IMR-90 (cell line): ENCODE measurements at regions not wholly inside any gene's neighbourhood (a gene's known extent, or its start where the extent isn't known, plus 50 kb on each side); places are given as distances from the start of the nearest gene placed in this dataset.

ENCODE experiments used
- ATAC-seq: fragments of 200-7000 bp; cut with Tn5 transposase; 2 replicates; pipeline ENCODE4 v1.9.1; 2020; ENCODE audit warnings: low read depth, mild to moderate bottlenecking, moderate library complexity
- BruUV-seq: library from RNA; stranded (reverse); fragments of 400-500 nt; replicated peaks from 2 replicates; lab custom pipeline; 2021; lab: Mats Ljungman, UMichigan
- CTCF ChIA-PET: fragments of 300-600 bp; formaldehyde crosslinking; extraction: SDS; loops from one replicate; lab custom pipeline; 2021; ENCODE audit warnings: antibody characterized with exemption; lab: Yijun Ruan, JAX
- POLR2A ChIA-PET: fragments of 300-600 bp; sonication (Branson Sonifier 250); formaldehyde crosslinking; loops from one replicate; lab custom pipeline; 2022; ENCODE audit warnings: antibody characterized with exemption; ENCODE audit not compliant: unreplicated experiment; lab: Charles Lee
- DNase-seq: peaks from one replicate; pipeline ENCODE4 v3.0.0; 2013
- H2AFZ ChIP-seq: replicated peaks from 2 replicates; pipeline ENCODE3; 2013; ENCODE audit warnings: low read length, mild to moderate bottlenecking; ENCODE audit not compliant: poor library complexity
- H2AK5ac ChIP-seq: 2 replicates; pipeline ENCODE4 v1.6.1; 2013; ENCODE audit warnings: low read depth, low read length, inconsistent platforms
- H2AK9ac ChIP-seq: replicated peaks from 2 replicates; pipeline ENCODE3; 2013; ENCODE audit warnings: mild to moderate bottlenecking, low read depth, low read length, moderate library complexity; ENCODE audit not compliant: poor library complexity
- H2BK120ac ChIP-seq: 2 replicates; pipeline ENCODE4 v1.6.1; 2013; ENCODE audit warnings: low read depth, low read length, inconsistent platforms
- H2BK15ac ChIP-seq: 3 replicates; pipeline ENCODE4 v1.6.1; 2013; ENCODE audit warnings: low read depth, low read length, inconsistent platforms
- H2BK20ac ChIP-seq: 2 replicates; pipeline ENCODE4 v1.6.1; 2013; ENCODE audit warnings: low read depth, mild to moderate bottlenecking, inconsistent platforms, low read length, moderate library complexity
- H2BK5ac ChIP-seq: 2 replicates; pipeline ENCODE4 v1.6.1; 2013; ENCODE audit warnings: mild to moderate bottlenecking, low read depth, low read length, inconsistent platforms; ENCODE audit not compliant: poor library complexity, severe bottlenecking
- H3K14ac ChIP-seq: replicated peaks from 2 replicates; pipeline ENCODE4 v1.6.1; 2013; ENCODE audit warnings: low read depth, low read length, inconsistent platforms
- H3K18ac ChIP-seq: 2 replicates; pipeline ENCODE4 v1.6.1; 2013; ENCODE audit warnings: low read depth, low read length, control low read depth
- H3K23ac ChIP-seq: 2 replicates; pipeline ENCODE4 v1.6.1; 2013; ENCODE audit warnings: low read depth, low read length, inconsistent platforms
- H3K27ac ChIP-seq: 2 replicates; pipeline ENCODE4 v1.5.1; 2013; ENCODE audit warnings: mild to moderate bottlenecking, control low read depth, low read length; ENCODE audit not compliant: insufficient read depth
- H3K27me3 ChIP-seq: 2 replicates; pipeline ENCODE4 v1.6.1; 2013; ENCODE audit warnings: low read length; ENCODE audit not compliant: control insufficient read depth, insufficient read depth
- H3K36me3 ChIP-seq: 2 replicates; pipeline ENCODE4 v1.6.1; 2013; ENCODE audit warnings: low read length, mixed read lengths; ENCODE audit not compliant: control insufficient read depth, insufficient read depth
- H3K4ac ChIP-seq: 2 replicates; pipeline ENCODE4 v1.6.1; 2013; ENCODE audit warnings: low read depth, low read length, inconsistent platforms
- H3K4me1 ChIP-seq: 2 replicates; pipeline ENCODE4 v1.6.1; 2013; ENCODE audit warnings: low read length, mixed read lengths; ENCODE audit not compliant: control insufficient read depth, insufficient read depth
- H3K4me2 ChIP-seq: 2 replicates; pipeline ENCODE4 v1.6.1; 2013; ENCODE audit warnings: low read depth, mild to moderate bottlenecking, control low read depth, low read length, moderate library complexity
- H3K4me3 ChIP-seq: 2 replicates; pipeline ENCODE4 v1.5.1; 2013; ENCODE audit warnings: low read depth, mild to moderate bottlenecking, control low read depth, low read length, moderate library complexity; ENCODE audit not compliant: insufficient read depth
- H3K56ac ChIP-seq: 2 replicates; pipeline ENCODE4 v1.6.1; 2013; ENCODE audit warnings: low read length, inconsistent platforms; ENCODE audit not compliant: insufficient read depth; ENCODE audit errors: extremely low read depth
- H3K79me1 ChIP-seq, 2 experiments: 2 replicates each; pipeline ENCODE4 v1.6.1; 2013; ENCODE audit warnings: low read length in 2 of 2, inconsistent platforms in 1 of 2, low read depth in 1 of 2
- H3K9ac ChIP-seq: 2 replicates; pipeline ENCODE4 v1.6.1; 2013; ENCODE audit warnings: low read depth, low read length, control low read depth
- H3K9me1 ChIP-seq: 2 replicates; pipeline ENCODE4 v1.6.1; 2013; ENCODE audit warnings: low read length, inconsistent platforms; ENCODE audit not compliant: insufficient read depth
- H3K9me3 ChIP-seq: 2 replicates; pipeline ENCODE4 v1.6.1; 2013; ENCODE audit warnings: low read length; ENCODE audit not compliant: control insufficient read depth, insufficient read depth
- H4K20me1 ChIP-seq: 2 replicates; pipeline ENCODE4 v1.6.1; 2013; ENCODE audit warnings: low read length, inconsistent platforms; ENCODE audit not compliant: insufficient read depth
- H4K5ac ChIP-seq: 2 replicates; pipeline ENCODE4 v1.6.1; 2013; ENCODE audit warnings: mild to moderate bottlenecking, low read depth, low read length, control low read depth
- H4K8ac ChIP-seq, 2 experiments: 2 replicates each; pipeline ENCODE4 v1.6.1; 2013; ENCODE audit warnings: low read depth in 2 of 2, low read length in 2 of 2, control low read depth in 1 of 2, inconsistent platforms in 1 of 2
- H4K91ac ChIP-seq: 2 replicates; pipeline ENCODE4 v1.6.1; 2013; ENCODE audit warnings: low read depth, low read length, inconsistent platforms; ENCODE audit not compliant: insufficient read depth
- CEBPB ChIP-seq: IDR thresholded peaks from 2 replicates; pipeline ENCODE4 v1.6.1; 2012; ENCODE audit warnings: low read depth, low read length, improper control_type of control experiment
- MAFK ChIP-seq: IDR thresholded peaks from 2 replicates; pipeline ENCODE4 v1.6.1; 2012; ENCODE audit warnings: low read depth, low read length, improper control_type of control experiment
- POLR2A ChIP-seq: IDR thresholded peaks from 2 replicates; pipeline ENCODE4 v1.6.1; 2012; ENCODE audit warnings: mild to moderate bottlenecking, low read depth, low read length
- RFX5 ChIP-seq: IDR thresholded peaks from 2 replicates; pipeline ENCODE4 v1.8.0; 2012; ENCODE audit warnings: low read depth, mild to moderate bottlenecking, low read length, moderate library complexity
- WGBS, 2 experiments: methylation state at CpG; one replicate each; pipeline versions ENCODE4 v1.1.5 to v1.1.7; 2013; ENCODE audit warnings: missing lambda C conversion rate in 2 of 2; ENCODE audit not compliant: insufficient read length in 1 of 2; ENCODE audit errors: extremely low coverage in 2 of 2; 5-methylcytosine and 5-hydroxymethylcytosine counted together
- dilution Hi-C: fragments of 300-500 bp; cut with HindIII; formaldehyde crosslinking; loops from one replicate; pipeline ENCODE4 v1.14.3; 2018; ENCODE audit warnings: low sequenced_read_pairs; ENCODE audit not compliant: unreplicated experiment
- in situ Hi-C: fragments of 300-500 bp; cut with MboI; formaldehyde crosslinking; loops from 3 replicates; pipeline ENCODE4 v1.14.3; 2019; ENCODE audit warnings: low sequenced_read_pairs, inconsistent platforms, mixed read lengths
- intact Hi-C: fragments of 100-400 bp; cut with micrococcal nuclease; formaldehyde crosslinking; loops from 2 replicates; pipeline ENCODE4 v1.10.0; 2022

DNA sequence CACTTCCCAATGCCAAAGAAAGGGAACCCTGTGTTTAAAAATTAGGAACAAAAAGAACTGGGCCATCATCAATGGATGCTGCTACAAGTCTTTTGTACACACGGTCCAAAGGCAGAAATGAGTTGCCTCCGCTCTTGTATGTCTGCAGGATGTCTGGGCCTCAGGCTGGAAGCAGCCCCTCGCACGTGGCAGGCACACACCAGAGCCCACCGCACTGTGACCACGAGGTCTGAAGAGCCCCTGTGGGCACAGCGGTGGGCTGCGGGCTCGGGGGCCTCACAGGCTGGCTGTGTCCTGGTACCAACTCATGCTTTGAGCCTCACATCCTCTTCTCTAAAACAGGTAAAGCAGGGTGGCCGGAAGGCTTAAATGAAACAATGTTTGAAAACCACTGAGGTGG, 309.3 kb downstream of the C16orf95 start:
- Histone ChIP-seq H2AK5ac (no peak overlapping the region), H2BK120ac (no peak overlapping the region), H3K9ac (no peak overlapping the region), H3K79me1 (no peaks in the 10 kb centered on the region), H3K4me2 (no peak overlapping the region), H4K91ac (no peak overlapping the region), H3K4ac (no peak overlapping the region), H3K4me3 (no peak overlapping the region), H4K20me1 (no peaks in the 10 kb centered on the region), H2BK5ac (no peak overlapping the region), H3K9me1 (peaks cover 1% of the 10 kb centered on the region; the same call in 1 of the 2 replicates), H3K23ac (no peak overlapping the region), H3K36me3 (no peaks in the 10 kb centered on the region), H3K56ac (no peak overlapping the region), H2AK9ac (no peak overlapping the region), H2BK15ac (no peak overlapping the region), H3K27ac (no peak overlapping the region), H4K5ac (no peak overlapping the region), H3K14ac (no peak overlapping the region), H3K27me3 (0 out of 2 replicates have a peak, but pooled peaks cover 2% of the 10 kb centered on the region), H3K9me3 (peaks cover 7% of the 10 kb centered on the region; the same call in 1 of the 2 replicates), H4K8ac (no peak overlapping the region), H2AFZ (no peak overlapping the region), H3K4me1 (peaks cover 4% of the 10 kb centered on the region), H2BK20ac (no peak overlapping the region), H3K18ac (no peak overlapping the region)
- CTCF ChIA-PET, result no interaction called here
- DNase-seq (no peak), ATAC-seq (no peak)
- intact Hi-C loops (no loop called here), dilution Hi-C loops (no loop called here), in situ Hi-C loops (no loop called here)
- 95% methylated on average over 9 of the region's 10 CpGs; no CpG with 5 or more reads in 1 of the 2 experiments for WGBS, 2 experiments
- BruUV-seq, result no TSS peak
- no peak for TF ChIP-seq POLR2A
- TF ChIP-seq MAFK, result no peak
- TF ChIP-seq CEBPB, result no peak
- no peak for TF ChIP-seq RFX5
- POLR2A ChIA-PET, result no interaction called here
